AG20443 (cell line): ENCODE measurements at regions not wholly inside any gene's neighbourhood (a gene's known extent, or its start where the extent isn't known, plus 50 kb on each side); places are given as distances from the start of the nearest gene placed in this dataset.
A peak's percentile ranks its signal among the peaks of the same experiment; 100 is the strongest.

Experiments used
- DNase-seq: peaks from one replicate; pipeline ENCODE4 v3.0.0; 2012; ENCODE audit warnings: low spot score, mixed read lengths

DNA sequence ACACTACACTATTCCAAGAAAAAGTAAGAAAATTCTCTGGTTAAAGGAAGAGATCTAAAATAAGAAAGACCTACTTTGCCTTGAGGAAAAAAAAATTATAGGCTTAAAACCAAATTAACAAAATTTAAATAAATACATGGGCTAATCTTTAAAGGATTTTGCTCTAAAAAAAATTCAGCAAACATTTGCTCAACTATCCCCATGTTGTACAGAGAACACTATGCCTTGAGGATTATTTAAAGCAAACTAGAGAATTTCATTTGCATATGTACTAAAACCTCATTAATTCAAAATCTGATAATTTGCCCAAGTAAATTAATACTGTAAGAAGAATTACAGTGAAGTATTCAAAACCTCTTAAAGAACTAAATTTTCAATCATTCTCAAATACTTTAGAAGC, 71.6 kb upstream of the KCNIP4 start:
- DNase-seq = no peak

DNA sequence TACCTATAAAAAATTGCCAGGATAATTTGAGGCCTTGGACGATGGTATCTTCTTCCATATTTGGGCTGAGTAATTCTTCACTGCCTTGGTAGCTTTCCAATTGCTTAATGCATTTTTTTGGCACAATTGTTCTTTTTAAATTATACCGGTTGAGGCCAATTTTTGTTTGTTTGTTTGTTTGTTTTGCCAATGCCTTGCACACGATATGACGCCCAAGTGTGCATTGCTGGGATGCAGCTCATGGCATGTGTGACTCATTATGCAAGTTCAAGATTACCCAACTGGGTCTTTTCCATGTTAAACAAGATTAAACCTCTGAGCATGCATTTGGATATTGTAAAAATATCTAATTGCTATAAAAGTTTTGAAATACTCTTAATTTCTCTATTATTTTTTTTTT, 71.1 kb upstream of the KCNIP4 start:
- peak; percentile 10 for DNase-seq

DNA sequence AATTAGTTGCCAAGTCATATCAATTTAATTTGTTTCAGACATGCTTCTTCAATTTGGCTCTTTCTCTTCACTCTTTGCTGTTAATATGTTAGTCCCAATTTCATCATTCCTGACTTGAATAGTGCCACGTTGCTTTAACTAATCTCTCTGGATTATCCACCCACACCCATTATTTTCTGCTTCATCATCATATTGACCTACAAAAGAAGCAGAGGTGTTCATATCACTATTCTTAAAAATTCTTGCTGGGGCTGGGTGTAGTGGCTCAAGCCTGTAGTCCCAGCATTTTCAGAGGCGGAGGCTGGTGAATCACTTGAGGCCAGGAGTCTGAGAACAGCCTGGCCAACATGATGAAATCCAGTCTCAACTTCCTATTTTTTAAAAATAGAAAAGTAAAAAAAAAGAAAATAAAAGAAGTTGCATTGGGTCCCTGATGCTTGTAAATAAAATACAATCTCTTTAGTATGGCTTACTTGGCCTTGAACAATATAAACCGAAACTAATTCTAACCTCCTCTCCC, 65.7 kb upstream of the KCNIP4 start:
- DNase-seq = no peak

DNA sequence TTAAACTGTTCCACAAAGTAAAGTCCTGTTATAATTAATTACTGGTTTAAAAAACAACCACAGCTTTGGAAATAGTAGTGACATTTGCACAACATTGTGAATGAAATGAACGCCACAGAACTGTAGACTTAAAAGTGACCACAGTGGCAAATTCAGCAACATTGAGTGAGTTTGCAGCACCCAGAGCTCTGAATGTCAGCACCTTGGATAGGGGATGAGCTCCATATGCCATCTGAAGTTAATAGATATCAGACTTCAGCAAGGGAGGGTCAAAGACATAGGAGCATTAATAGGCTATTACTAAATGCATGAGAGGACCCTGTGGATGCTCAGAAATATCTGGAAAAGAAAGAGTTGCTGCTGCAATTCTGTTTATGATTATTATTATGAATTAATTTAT, 55.3 kb upstream of the KCNIP4 start:
- DNase-seq = no peak
